NB4 (cell line): ENCODE measurements at regions not wholly inside any gene's neighbourhood (a gene's known extent, or its start where the extent isn't known, plus 50 kb on each side); places are given as distances from the start of the nearest gene placed in this dataset.
A peak's percentile ranks its signal among the peaks of the same experiment; 100 is the strongest.

ENCODE experiments used
- DNase-seq: peaks from one replicate; pipeline ENCODE4 v3.0.0; 2010; ENCODE audit warnings: low read depth
- H3K4me3 ChIP-seq: one replicate; pipeline ENCODE4 v1.5.1; 2011; ENCODE audit warnings: mild to moderate bottlenecking, low read depth, low read length, moderate library complexity
- CTCF ChIP-seq: IDR thresholded peaks from one replicate; pipeline ENCODE4 v1.5.1; 2012; ENCODE audit warnings: low read depth, low read length
- MAX ChIP-seq: IDR thresholded peaks from 2 replicates; pipeline ENCODE4 v1.6.1; 2011; ENCODE audit warnings: low read depth, low read length
- MYC ChIP-seq: IDR thresholded peaks from 2 replicates; pipeline ENCODE4 v1.6.1; 2011; ENCODE audit warnings: low read depth, low read length
- POLR2A ChIP-seq: IDR thresholded peaks from 2 replicates; pipeline ENCODE4 v1.6.1; 2011; ENCODE audit warnings: mild to moderate bottlenecking; ENCODE audit not compliant: insufficient read length; ENCODE audit errors: extremely low read depth

GRCh38 chr11:121838571-121838970, 277.4 kb downstream of the BLID start:
- no peak for TF ChIP-seq MAX
- no peak for TF ChIP-seq MYC
- TF ChIP-seq CTCF = no peak
- TF ChIP-seq POLR2A = no peak
- no peak for DNase-seq
- no peak overlapping the region for H3K4me3 ChIP-seq

- no peak for DNase-seq
- TF ChIP-seq MAX (no peak), POLR2A (no peak), MYC (no peak), CTCF (no peak)
- no peak overlapping the region for H3K4me3 ChIP-seq
Observed at GRCh38 chr11:121833970-121834369, 282.0 kb downstream of the BLID start.

GRCh38 chr11:121829159-121829643, 286.8 kb downstream of the BLID start:
- no peak overlapping the region for H3K4me3 ChIP-seq
- DNase-seq = peak; percentile 7
- TF ChIP-seq MAX = no peak
- no peak for TF ChIP-seq POLR2A
- TF ChIP-seq CTCF = no peak
- no peak for TF ChIP-seq MYC

GRCh38 chr11:121814962-121815361, 301.1 kb downstream of the BLID start:
- DNase-seq = no peak
- no peak for TF ChIP-seq POLR2A
- no peak for TF ChIP-seq MAX
- no peak for TF ChIP-seq MYC
- TF ChIP-seq CTCF = no peak
- H3K4me3 ChIP-seq = no peak overlapping the region

- no peak overlapping the region for H3K4me3 ChIP-seq
- TF ChIP-seq POLR2A (no peak), MAX (no peak), MYC (no peak), CTCF (no peak)
- no peak for DNase-seq
Observed at GRCh38 chr11:121814296-121814695, 301.7 kb downstream of the BLID start.

- TF ChIP-seq MAX (no peak), MYC (no peak), CTCF (no peak), POLR2A (no peak)
- DNase-seq = no peak
- no peak overlapping the region for H3K4me3 ChIP-seq
Observed at GRCh38 chr11:121810291-121810690, 305.7 kb downstream of the BLID start.
